ENCODE measurements at regions not wholly inside any gene's neighbourhood (a gene's known extent, or its start where the extent isn't known, plus 50 kb on each side); places are given as distances from the start of the nearest gene placed in this dataset.

DNA sequence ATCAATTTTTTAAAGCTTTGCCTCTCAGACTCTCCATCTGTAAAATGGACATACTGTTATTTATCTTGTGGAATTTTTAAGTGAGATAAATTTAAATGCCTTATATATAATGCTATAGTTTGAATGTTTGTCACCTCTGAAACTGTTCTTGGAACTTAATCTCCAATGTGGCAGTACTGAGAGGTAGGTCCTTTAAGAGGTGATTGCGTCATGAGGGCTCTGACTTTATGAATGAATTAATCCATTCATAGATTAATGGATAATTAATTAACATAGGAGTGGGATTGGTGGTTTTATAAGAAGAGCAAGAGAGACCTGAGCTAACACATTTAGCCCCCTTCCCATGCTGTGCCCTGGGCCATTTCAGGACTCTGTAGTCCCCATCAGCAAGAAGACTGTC is 326.3 kb upstream of the TSHZ2 start:
- TF ChIP-seq EZH2 (IDR thresholded peaks at IDR 0.05; ENCODE audit: low read length, missing control alignments), result no peak
- TF ChIP-seq, protein P1, sequence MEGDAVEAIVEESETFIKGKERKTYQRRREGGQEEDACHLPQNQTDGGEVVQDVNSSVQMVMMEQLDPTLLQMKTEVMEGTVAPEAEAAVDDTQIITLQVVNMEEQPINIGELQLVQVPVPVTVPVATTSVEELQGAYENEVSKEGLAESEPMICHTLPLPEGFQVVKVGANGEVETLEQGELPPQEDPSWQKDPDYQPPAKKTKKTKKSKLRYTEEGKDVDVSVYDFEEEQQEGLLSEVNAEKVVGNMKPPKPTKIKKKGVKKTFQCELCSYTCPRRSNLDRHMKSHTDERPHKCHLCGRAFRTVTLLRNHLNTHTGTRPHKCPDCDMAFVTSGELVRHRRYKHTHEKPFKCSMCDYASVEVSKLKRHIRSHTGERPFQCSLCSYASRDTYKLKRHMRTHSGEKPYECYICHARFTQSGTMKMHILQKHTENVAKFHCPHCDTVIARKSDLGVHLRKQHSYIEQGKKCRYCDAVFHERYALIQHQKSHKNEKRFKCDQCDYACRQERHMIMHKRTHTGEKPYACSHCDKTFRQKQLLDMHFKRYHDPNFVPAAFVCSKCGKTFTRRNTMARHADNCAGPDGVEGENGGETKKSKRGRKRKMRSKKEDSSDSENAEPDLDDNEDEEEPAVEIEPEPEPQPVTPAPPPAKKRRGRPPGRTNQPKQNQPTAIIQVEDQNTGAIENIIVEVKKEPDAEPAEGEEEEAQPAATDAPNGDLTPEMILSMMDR (conservative IDR thresholded peaks at IDR 0.05 in 1 of 2, IDR thresholded peaks at IDR 0.05 in 1 of 2; ENCODE audit: low read depth in 1 of 2, low read length in 2 of 2), result no peak
